HUES64 (cell line): ENCODE measurements at regions not wholly inside any gene's neighbourhood (a gene's known extent, or its start where the extent isn't known, plus 50 kb on each side); places are given as distances from the start of the nearest gene placed in this dataset.

Experiments used
- H3K27ac ChIP-seq: 2 replicates; pipeline ENCODE4 v1.7.0; 2013; ENCODE audit warnings: low read depth, low read length, inconsistent platforms
- H3K27me3 ChIP-seq: 2 replicates; pipeline ENCODE4 v1.6.1; 2013; ENCODE audit warnings: mild to moderate bottlenecking, low read length; ENCODE audit not compliant: insufficient read depth
- H3K36me3 ChIP-seq: 2 replicates; pipeline ENCODE4 v1.6.1; 2013; ENCODE audit warnings: mild to moderate bottlenecking, low read length; ENCODE audit not compliant: insufficient read depth
- H3K4me1 ChIP-seq: 2 replicates; pipeline ENCODE4 v1.6.1; 2013; ENCODE audit warnings: mild to moderate bottlenecking, low read length, moderate library complexity; ENCODE audit not compliant: insufficient read depth
- H3K4me3 ChIP-seq: 2 replicates; pipeline ENCODE4 v1.5.1; 2013; ENCODE audit warnings: mild to moderate bottlenecking, low read length, moderate library complexity
- H3K9ac ChIP-seq: 2 replicates; pipeline ENCODE4 v1.6.1; 2013; ENCODE audit warnings: mild to moderate bottlenecking, low read depth, low read length
- H3K9me3 ChIP-seq: 2 replicates; pipeline ENCODE4 v1.6.1; 2013; ENCODE audit warnings: low read depth, low read length; ENCODE audit not compliant: insufficient read depth
- WGBS: fragments of 150-250, 120-280 bp; methylation state at CpG from one replicate; pipeline ENCODE4 v1.1.7; 2013; ENCODE audit warnings: missing lambda C conversion rate; 5-methylcytosine and 5-hydroxymethylcytosine counted together

- Histone ChIP-seq H3K4me3 (no peak overlapping the region), H3K9ac (no peak overlapping the region), H3K4me1 (no peaks in the 10 kb centered on the region), H3K9me3 (no peaks in the 10 kb centered on the region; the same call in 1 of the 2 replicates), H3K36me3 (no peaks in the 10 kb centered on the region), H3K27ac (no peak overlapping the region), H3K27me3 (no peaks in the 10 kb centered on the region)
- WGBS: 93% methylated on average over 9 of the region's 10 CpGs
These were observed 429.1 kb upstream of the CDH4 start for GRCh38 chr20:60822699-60823607.

DNA sequence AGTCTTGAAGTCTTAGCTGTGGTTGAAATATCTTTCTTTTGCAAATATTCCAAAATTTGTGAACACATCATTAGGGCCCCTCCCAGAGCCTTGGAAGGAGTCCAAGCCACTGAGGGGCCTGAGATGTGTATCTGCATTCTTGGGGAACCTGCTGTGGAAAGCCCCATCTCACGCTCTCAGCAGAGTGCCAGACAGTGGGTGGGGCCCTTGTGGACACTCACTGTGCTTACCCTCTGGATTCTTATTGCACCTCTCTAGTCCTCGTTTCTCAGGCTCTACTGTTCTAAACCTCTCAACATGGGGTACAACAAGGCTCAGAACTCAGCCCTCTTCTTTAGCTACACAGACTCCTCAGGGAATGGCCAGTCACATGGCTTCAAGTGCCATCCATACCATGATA, 416.2 kb upstream of the CDH4 start:
- H3K9me3 ChIP-seq: no peaks in the 10 kb centered on the region
- no peaks in the 10 kb centered on the region for H3K27me3 ChIP-seq
- 87% methylated on average over 2 of the region's 2 CpGs for WGBS
- H3K36me3 ChIP-seq: no peaks in the 10 kb centered on the region
- no peak overlapping the region for H3K4me3 ChIP-seq
- peaks cover 6% of the 10 kb centered on the region; the same call in 1 of the 2 replicates for H3K4me1 ChIP-seq
- H3K9ac ChIP-seq: no peak overlapping the region
- H3K27ac ChIP-seq: no peak overlapping the region

DNA sequence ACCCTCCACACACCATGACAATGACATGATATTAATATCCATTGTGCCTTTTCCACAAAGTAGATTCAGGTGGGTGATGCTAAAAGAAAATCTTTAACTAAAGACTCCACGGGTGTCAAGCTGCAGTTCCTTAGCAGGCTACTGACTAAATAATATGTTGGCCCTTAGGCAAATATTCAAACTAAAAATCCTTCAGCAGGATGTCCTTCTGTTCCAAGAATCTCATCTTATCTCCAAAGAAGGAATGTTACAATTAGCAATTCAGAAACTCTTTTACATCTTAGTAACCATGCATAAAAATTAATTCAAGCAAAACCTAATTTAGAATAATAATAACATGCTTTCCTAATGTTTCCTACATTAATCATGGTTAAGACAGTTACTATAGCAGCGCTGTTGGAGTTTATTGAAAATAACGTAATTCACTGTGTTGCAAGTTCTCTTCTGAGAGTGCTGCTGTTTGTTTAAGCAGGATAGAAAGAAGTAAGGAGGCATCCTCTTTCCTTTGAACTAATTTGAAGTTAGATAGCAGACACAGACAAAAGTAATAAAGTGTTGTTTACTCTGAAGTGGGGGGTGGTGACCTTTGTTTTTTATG, 414.8 kb upstream of the CDH4 start:
- H3K9ac ChIP-seq: no peak overlapping the region
- H3K9me3 ChIP-seq: no peaks in the 10 kb centered on the region
- H3K36me3 ChIP-seq: no peaks in the 10 kb centered on the region
- no peak overlapping the region for H3K4me3 ChIP-seq
- H3K27ac ChIP-seq: no peak overlapping the region
- peaks cover 6% of the 10 kb centered on the region; the same call in 1 of the 2 replicates for H3K4me1 ChIP-seq
- no peaks in the 10 kb centered on the region for H3K27me3 ChIP-seq
- 63% methylated on average over 3 of the region's 3 CpGs for WGBS

GRCh38 chr20:60838297-60838696, 413.8 kb upstream of the CDH4 start:
- WGBS: 89% methylated on average over 3 of the region's 3 CpGs
- H3K36me3 ChIP-seq: no peaks in the 10 kb centered on the region

GRCh38 chr20:60840971-60841370, 411.1 kb upstream of the CDH4 start:
- H3K4me1 ChIP-seq: peaks cover 12% of the 10 kb centered on the region
- no peak overlapping the region for H3K4me3 ChIP-seq
- H3K27me3 ChIP-seq: no peaks in the 10 kb centered on the region
- H3K9ac ChIP-seq: no peak overlapping the region
- no peaks in the 10 kb centered on the region for H3K9me3 ChIP-seq
- no peaks in the 10 kb centered on the region for H3K36me3 ChIP-seq
- WGBS: 97% methylated on average over 2 of the region's 3 CpGs
- no peak overlapping the region for H3K27ac ChIP-seq

More at GRCh38 chr20:60838297-60838696, 413.8 kb upstream of the CDH4 start:
- Histone ChIP-seq H3K27ac (no peak overlapping the region), H3K9me3 (no peaks in the 10 kb centered on the region), H3K27me3 (no peaks in the 10 kb centered on the region), H3K4me1 (peaks cover 6% of the 10 kb centered on the region; the same call in 1 of the 2 replicates), H3K9ac (no peak overlapping the region), H3K4me3 (no peak overlapping the region)

DNA sequence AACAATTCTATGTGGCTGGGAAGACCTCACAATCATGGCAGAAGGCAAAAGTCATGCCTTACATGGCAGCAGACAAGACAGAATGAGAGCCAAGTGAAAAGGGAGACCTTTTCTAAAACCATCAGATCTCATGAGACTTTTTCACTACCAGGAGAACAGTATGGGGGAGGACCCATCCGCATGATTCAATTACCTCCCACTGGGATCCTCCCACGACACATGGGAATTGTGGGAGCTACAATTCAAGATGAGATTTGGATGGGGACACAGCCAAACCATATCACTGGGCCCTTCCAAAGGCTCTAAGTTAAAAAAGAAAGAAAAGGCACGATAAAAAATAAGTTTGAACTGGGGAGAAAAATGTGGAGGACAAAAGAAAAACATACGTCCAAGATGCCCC, 406.9 kb upstream of the CDH4 start:
- Histone ChIP-seq H3K36me3 (no peaks in the 10 kb centered on the region), H3K4me1 (peaks cover 6% of the 10 kb centered on the region), H3K27me3 (no peaks in the 10 kb centered on the region), H3K27ac (no peak overlapping the region), H3K9me3 (no peaks in the 10 kb centered on the region), H3K9ac (no peak overlapping the region), H3K4me3 (no peak overlapping the region)
- 95% methylated on average over 2 of the region's 4 CpGs for WGBS

GRCh38 chr20:60851826-60852704, 400.0 kb upstream of the CDH4 start:
- Histone ChIP-seq H3K36me3 (no peaks in the 10 kb centered on the region), H3K27me3 (no peaks in the 10 kb centered on the region), H3K27ac (no peak overlapping the region), H3K9me3 (no peaks in the 10 kb centered on the region), H3K9ac (no peak overlapping the region), H3K4me3 (no peak overlapping the region), H3K4me1 (no peaks in the 10 kb centered on the region)
- 47% methylated on average over 8 of the region's 9 CpGs for WGBS

- no peak overlapping the region for H3K9ac ChIP-seq
- no peaks in the 10 kb centered on the region for H3K27me3 ChIP-seq
- H3K36me3 ChIP-seq: no peaks in the 10 kb centered on the region
- H3K9me3 ChIP-seq: no peaks in the 10 kb centered on the region
- H3K4me3 ChIP-seq: no peak overlapping the region
- WGBS: 95% methylated on average over 6 of the region's 6 CpGs
- H3K4me1 ChIP-seq: no peaks in the 10 kb centered on the region
- no peak overlapping the region for H3K27ac ChIP-seq
These were observed 394.4 kb upstream of the CDH4 start for GRCh38 chr20:60857708-60858107.

DNA sequence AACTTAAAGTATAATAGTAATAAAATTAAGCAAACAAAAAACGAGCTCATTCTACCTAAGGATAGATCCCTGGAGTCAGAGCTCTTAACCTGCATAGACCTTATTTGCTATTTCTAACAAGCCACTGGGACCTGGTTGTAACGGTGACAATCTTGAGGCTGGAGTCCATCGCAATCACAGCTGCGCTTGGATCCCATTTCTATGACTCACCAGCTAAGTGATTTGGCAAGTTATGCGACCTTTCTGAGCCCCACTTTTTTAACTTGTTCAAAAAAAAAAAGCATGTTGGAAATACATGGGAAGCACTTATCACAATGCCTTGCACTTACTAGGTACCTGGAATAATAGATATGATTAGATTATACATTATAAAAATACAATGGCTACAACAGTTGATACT, 389.5 kb upstream of the CDH4 start:
- H3K4me3 ChIP-seq: no peak overlapping the region
- H3K36me3 ChIP-seq: no peaks in the 10 kb centered on the region
- 89% methylated on average over 5 of the region's 5 CpGs for WGBS
- no peak overlapping the region for H3K9ac ChIP-seq
- no peaks in the 10 kb centered on the region for H3K9me3 ChIP-seq
- no peak overlapping the region for H3K27ac ChIP-seq
- no peaks in the 10 kb centered on the region for H3K27me3 ChIP-seq
- no peaks in the 10 kb centered on the region for H3K4me1 ChIP-seq

- Histone ChIP-seq H3K4me3 (no peak overlapping the region), H3K9me3 (no peaks in the 10 kb centered on the region), H3K9ac (no peak overlapping the region), H3K36me3 (no peaks in the 10 kb centered on the region), H3K27ac (no peak overlapping the region), H3K27me3 (no peaks in the 10 kb centered on the region), H3K4me1 (no peaks in the 10 kb centered on the region)
- 86% methylated on average over 3 of the region's 3 CpGs for WGBS
These were observed 388.5 kb upstream of the CDH4 start for GRCh38 chr20:60863548-60863947.

GRCh38 chr20:60867589-60867988, 384.5 kb upstream of the CDH4 start:
- Histone ChIP-seq H3K9ac (no peak overlapping the region), H3K36me3 (no peaks in the 10 kb centered on the region), H3K27ac (no peak overlapping the region), H3K27me3 (no peaks in the 10 kb centered on the region), H3K9me3 (no peaks in the 10 kb centered on the region), H3K4me1 (no peaks in the 10 kb centered on the region), H3K4me3 (no peak overlapping the region)
- WGBS: no CpG with 5 or more reads among the region's 3 CpGs
